Tibial nerve (tissue), 4 donors: ENCODE measurements at regions not wholly inside any gene's neighbourhood (a gene's known extent, or its start where the extent isn't known, plus 50 kb on each side); places are given as distances from the start of the nearest gene placed in this dataset.
"Not testable (repeated sequence)": the region's sequence is repeated elsewhere in the genome, so short reads cannot be mapped to it uniquely, and the experiment has no call there.

ENCODE experiments used
- DNase-seq, 2 donors: peaks; one replicate each; pipeline ENCODE4 v3.0.0-alpha.2; 2019; ENCODE audit warnings: low spot score in 2 of 2
- H3K27ac ChIP-seq, 4 donors: fragments of 200-600 bp; sonication (generic) in 3 of 4; one replicate each; pipeline ENCODE4 v1.5.1; 2017 to 2019; ENCODE audit warnings: mild to moderate bottlenecking in 1 of 4
- H3K27me3 ChIP-seq, 2 donors: fragments of 200-600 bp; sonication (generic) in 1 of 2; one replicate each; pipeline versions ENCODE4 v1.5.1 to v1.6.0; 2017 to 2019
- H3K36me3 ChIP-seq, 3 donors: fragments of 200-600 bp; sonication (generic); one replicate each; pipeline ENCODE4 v1.5.1; 2018 to 2019
- H3K4me1 ChIP-seq, 4 donors: fragments of 200-600 bp; sonication (generic) in 3 of 4; one replicate each; pipeline ENCODE4 v1.5.1; 2017 to 2019
- H3K4me3 ChIP-seq, 4 donors: fragments of 200-600 bp; sonication (generic) in 3 of 4; one replicate each; pipeline ENCODE4 v1.5.1; 2017 to 2019; ENCODE audit warnings: mild to moderate bottlenecking in 1 of 4, moderate library complexity in 1 of 4
- H3K9me3 ChIP-seq, 4 donors: fragments of 200-600 bp; sonication (generic) in 3 of 4; one replicate each; pipeline ENCODE4 v1.5.1; 2017 to 2019
- EP300 ChIP-seq, 2 donors: sonication (generic); formaldehyde crosslinking; IDR thresholded peaks; one replicate each; pipeline ENCODE4 v1.6.1; 2017; ENCODE audit warnings: antibody characterized with exemption in 2 of 2, mild to moderate bottlenecking in 1 of 2
- POLR2A ChIP-seq, 2 donors: fragments of 450-650 bp; IDR thresholded peaks; one replicate each; pipeline ENCODE4 v1.6.1; 2017; ENCODE audit warnings: antibody characterized with exemption in 2 of 2, mild to moderate bottlenecking in 2 of 2, moderate library complexity in 2 of 2
- WGBS, 2 donors: methylation state at CpG; one replicate each; pipeline ENCODE4 v1.1.5; 2018; 5-methylcytosine and 5-hydroxymethylcytosine counted together
- TF ChIP-seq, protein P1 (sequence below), 5 experiments: fragments of 200-600 bp in 3 of 5; fragments of 450-650 bp in 2 of 5; sonication (generic) in 3 of 5; IDR thresholded peaks; one replicate each; pipeline ENCODE4 v1.5.1; 2016 to 2019; ENCODE audit warnings: antibody characterized with exemption in 5 of 5, mild to moderate bottlenecking in 3 of 5, moderate library complexity in 2 of 5

DNA sequence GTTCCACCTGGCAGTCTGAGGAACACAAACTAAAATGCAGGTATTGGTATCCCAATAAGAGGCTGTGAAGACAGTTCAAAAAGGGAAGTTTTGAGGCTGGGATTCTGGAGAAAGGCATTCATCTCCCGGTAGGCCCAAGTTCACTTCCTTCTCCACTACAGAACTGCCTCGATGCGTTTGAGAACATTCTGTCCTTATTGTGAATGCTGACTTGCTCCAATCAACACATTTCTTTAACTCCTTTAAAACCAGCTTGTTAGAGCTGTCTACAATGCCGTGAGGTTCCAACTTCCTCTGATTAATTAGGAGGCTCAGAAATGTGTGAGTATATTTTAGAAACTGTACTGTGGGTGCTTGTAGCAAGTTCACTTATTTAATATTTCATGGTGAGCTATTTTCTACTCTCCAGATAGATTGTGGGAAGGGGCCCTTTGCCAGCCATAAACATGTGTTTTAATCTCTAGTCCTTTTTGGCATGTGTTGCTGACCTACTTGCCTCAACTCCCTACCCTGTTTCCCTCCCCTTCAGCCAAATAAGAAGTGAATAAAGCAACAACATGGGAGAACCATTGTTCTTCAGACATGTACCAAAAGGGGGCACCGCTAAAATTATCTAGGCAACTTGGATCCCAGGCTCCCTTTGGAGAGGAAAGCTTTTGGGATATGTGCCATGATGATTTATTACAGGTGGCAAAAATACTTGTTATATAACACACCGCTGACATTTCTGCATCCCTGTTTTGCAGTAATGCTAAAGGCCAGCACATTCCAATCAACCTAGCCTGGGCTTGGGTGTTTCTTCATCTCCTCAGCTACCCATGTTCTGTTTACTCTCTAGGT lies 245.6 kb downstream of the BLID start:
- Histone ChIP-seq H3K4me3 (no peak overlapping the region), H3K9me3 (no peaks in the 10 kb centered on the region), H3K27me3 (no peaks in the 10 kb centered on the region), H3K27ac (peak overlapping the region; percentile 23 to 79 (median 56)), H3K4me1 (peaks cover 0 to 20% (median 7%) of the 10 kb centered on the region in 4 donors), H3K36me3 (no peaks in the 10 kb centered on the region)
- TF ChIP-seq POLR2A (IDR thresholded peaks at IDR 0.05) (no peak), EP300 (IDR thresholded peaks at IDR 0.05) (peak; percentile 30 to 79)
- TF ChIP-seq, protein P1, sequence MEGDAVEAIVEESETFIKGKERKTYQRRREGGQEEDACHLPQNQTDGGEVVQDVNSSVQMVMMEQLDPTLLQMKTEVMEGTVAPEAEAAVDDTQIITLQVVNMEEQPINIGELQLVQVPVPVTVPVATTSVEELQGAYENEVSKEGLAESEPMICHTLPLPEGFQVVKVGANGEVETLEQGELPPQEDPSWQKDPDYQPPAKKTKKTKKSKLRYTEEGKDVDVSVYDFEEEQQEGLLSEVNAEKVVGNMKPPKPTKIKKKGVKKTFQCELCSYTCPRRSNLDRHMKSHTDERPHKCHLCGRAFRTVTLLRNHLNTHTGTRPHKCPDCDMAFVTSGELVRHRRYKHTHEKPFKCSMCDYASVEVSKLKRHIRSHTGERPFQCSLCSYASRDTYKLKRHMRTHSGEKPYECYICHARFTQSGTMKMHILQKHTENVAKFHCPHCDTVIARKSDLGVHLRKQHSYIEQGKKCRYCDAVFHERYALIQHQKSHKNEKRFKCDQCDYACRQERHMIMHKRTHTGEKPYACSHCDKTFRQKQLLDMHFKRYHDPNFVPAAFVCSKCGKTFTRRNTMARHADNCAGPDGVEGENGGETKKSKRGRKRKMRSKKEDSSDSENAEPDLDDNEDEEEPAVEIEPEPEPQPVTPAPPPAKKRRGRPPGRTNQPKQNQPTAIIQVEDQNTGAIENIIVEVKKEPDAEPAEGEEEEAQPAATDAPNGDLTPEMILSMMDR (IDR thresholded peaks at IDR 0.05), result no peak
- WGBS, 2 donors, result 29 to 37% methylated on average over 6 of the region's 6 CpGs
- DNase-seq, result peak in 1 of 2 donors; percentile 49

DNA sequence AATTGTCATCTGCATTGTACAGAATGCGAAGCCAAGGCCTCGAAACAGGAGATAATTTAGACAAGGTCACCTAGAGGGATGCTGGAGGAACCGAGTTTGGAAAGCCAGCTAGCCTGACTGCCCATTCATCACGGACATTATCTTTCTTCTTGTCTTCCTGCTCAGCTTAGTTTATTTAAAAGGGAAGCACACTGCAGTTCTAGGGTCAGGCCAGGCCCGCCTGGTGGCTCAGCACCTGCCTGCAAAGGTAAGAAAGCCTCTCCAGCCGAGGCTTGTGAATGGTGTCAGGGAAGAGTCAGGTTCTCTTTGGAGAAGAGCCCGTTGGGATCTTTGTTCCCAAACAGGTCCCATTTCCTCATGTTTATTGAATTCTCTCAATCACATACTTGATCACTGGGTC lies 246.5 kb downstream of the BLID start:
- H3K4me3 ChIP-seq, result no peak overlapping the region
- DNase-seq, result no peak
- H3K4me1 ChIP-seq, result peaks cover 0 to 20% (median 7%) of the 10 kb centered on the region in 4 donors
- WGBS, 2 donors, result 92 to 95% methylated on average over 7 of the region's 7 CpGs
- peak overlapping the region; percentile 19 to 79 (median 56) for H3K27ac ChIP-seq
- no peaks in the 10 kb centered on the region for H3K9me3 ChIP-seq
- no peaks in the 10 kb centered on the region for H3K36me3 ChIP-seq
- H3K27me3 ChIP-seq, result no peaks in the 10 kb centered on the region
- TF ChIP-seq, protein P1 (IDR thresholded peaks at IDR 0.05), result no peak
- TF ChIP-seq EP300 (IDR thresholded peaks at IDR 0.05) (no peak), POLR2A (IDR thresholded peaks at IDR 0.05) (no peak)

DNA sequence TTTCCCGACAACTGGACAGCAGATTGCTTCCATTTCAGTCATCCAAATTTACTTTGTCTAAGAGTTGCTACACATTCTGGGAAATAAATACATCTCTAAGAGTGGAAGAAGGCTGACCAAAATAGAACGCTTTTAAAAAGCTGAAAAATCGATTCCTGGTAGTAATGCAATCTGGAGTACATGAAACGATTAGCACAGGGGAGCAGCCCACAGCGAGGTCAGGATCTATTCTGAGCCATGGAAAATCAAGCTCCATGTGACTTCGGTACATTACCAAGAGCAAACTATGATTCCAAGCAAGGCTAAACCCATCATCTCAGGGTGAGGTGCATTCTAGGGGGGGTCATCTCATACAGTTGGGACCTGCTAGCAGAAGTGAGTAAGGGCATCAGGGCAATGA lies 249.3 kb downstream of the BLID start:
- H3K36me3 ChIP-seq, result no peaks in the 10 kb centered on the region
- WGBS, 2 donors, result 62 to 72% methylated on average over 6 of the region's 6 CpGs
- DNase-seq, result no peak
- peak overlapping the region in 2 of 4 donors; percentile 14 to 32 for H3K27ac ChIP-seq
- no peak overlapping the region for H3K4me3 ChIP-seq
- peaks cover 0 to 8% (median 2%) of the 10 kb centered on the region in 4 donors for H3K9me3 ChIP-seq
- peaks cover 0 to 20% (median 7%) of the 10 kb centered on the region in 4 donors for H3K4me1 ChIP-seq
- TF ChIP-seq EP300 (IDR thresholded peaks at IDR 0.05) (no peak), POLR2A (IDR thresholded peaks at IDR 0.05) (no peak)
- TF ChIP-seq, protein P1 (IDR thresholded peaks at IDR 0.05), result no peak
- no peaks in the 10 kb centered on the region for H3K27me3 ChIP-seq

DNA sequence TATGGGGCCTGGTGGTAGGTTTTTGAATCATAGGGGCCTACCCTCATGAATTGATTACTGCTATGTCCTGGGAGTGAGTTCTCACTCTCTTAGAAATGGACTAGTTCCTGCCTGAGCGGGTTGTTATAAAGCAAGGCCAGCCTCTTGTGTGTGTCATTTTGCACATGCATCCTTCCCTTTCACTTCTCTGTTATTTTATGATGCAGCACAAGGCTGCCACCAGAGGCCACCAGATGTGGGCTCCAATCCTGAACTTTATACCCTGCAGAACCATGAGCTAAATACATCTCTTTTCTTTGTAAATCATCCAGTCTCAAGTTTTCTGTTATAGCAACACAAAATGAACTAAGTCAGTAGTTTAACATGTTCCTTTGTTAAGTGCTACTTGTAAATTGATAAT lies 251.4 kb downstream of the BLID start:
- Histone ChIP-seq H3K36me3 (no peaks in the 10 kb centered on the region), H3K4me3 (no peak overlapping the region), H3K4me1 (peaks cover 0 to 4% (median 1%) of the 10 kb centered on the region in 4 donors), H3K27ac (no peak overlapping the region), H3K9me3 (peaks cover 0 to 8% (median 2%) of the 10 kb centered on the region in 4 donors), H3K27me3 (no peaks in the 10 kb centered on the region)
- TF ChIP-seq POLR2A (IDR thresholded peaks at IDR 0.05), result no peak
- TF ChIP-seq, protein P1 (IDR thresholded peaks at IDR 0.05), result peak in 1 of 5 experiments; percentile 7
- no peak for DNase-seq
- WGBS, 2 donors, result 62 to 79% methylated on average over 1 of the region's 1 CpG

DNA sequence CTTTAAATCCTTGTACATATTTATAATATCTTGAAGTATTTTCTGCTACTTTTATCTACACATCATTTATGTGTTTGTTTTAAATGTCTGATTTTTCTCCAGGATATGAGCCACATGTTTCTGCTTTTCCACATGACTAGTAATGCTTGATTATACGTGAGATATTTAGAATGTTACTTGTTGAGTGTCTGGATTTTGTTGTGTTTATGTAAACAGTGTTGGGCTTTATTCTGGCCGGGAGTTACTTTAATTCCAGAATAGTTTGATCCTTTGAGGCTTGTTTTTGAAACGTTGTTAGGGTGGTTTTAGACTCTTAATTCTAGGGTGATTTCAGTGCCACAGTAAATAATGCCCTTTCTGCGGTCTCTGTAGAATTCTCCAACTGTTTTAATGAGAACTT lies 252.9 kb downstream of the BLID start:
- Histone ChIP-seq H3K9me3 (peaks cover 0 to 8% (median 2%) of the 10 kb centered on the region in 4 donors), H3K4me3 (no peak overlapping the region), H3K27ac (no peak overlapping the region), H3K36me3 (no peaks in the 10 kb centered on the region), H3K4me1 (no peaks in the 10 kb centered on the region), H3K27me3 (no peaks in the 10 kb centered on the region)
- no peak for DNase-seq
- no peak for TF ChIP-seq POLR2A (IDR thresholded peaks at IDR 0.05)
- TF ChIP-seq, protein P1 (IDR thresholded peaks at IDR 0.05), result no peak
- 82 to 85% methylated on average over 4 of the region's 4 CpGs for WGBS, 2 donors

DNA sequence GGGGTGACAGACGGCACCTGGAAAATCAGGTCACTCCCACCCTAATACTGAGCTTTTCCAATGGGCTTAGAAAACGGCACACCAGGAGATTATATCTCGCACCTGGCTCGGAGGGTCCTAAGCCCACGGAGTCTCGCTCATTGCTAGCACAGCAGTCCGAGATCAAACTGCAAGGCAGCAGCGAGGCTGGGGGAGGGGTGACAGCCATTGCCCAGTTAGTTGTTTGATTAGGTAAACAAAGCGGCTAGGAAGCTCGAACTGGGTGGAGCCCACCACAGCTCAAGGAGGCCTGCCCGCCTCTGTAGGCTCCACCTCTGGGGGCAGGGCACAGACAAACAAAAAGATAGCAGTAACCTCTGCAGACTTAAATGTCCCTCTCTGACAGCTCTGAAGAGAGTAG lies 260.9 kb downstream of the BLID start:
- not testable (repeated sequence) for H3K4me3 ChIP-seq, H3K36me3 ChIP-seq, H3K27ac ChIP-seq, H3K27me3 ChIP-seq, H3K4me1 ChIP-seq, DNase-seq
- H3K9me3 ChIP-seq, result peaks cover 0 to 14% (median under 1%) of the 10 kb centered on the region in 4 donors
- 90 to 98% methylated on average over 11 of the region's 11 CpGs for WGBS, 2 donors
